HG02970 (cell line): ENCODE measurements at regions not wholly inside any gene's neighbourhood (a gene's known extent, or its start where the extent isn't known, plus 50 kb on each side); places are given as distances from the start of the nearest gene placed in this dataset.
"Not testable (repeated sequence)": the region's sequence is repeated elsewhere in the genome, so short reads cannot be mapped to it uniquely, and the experiment has no call there.

Experiments
- ATAC-seq: cut with Tn5 transposase; IDR thresholded peaks from one replicate; pipeline ENCODE4 v1.9.1; 2021; ENCODE audit warnings: mild to moderate bottlenecking, moderate library complexity, moderate number of reproducible peaks; ENCODE audit not compliant: unreplicated experiment, low FRiP score

- ATAC-seq, result no peak
These were observed 232.8 kb upstream of the RASGEF1B start for GRCh38 chr4:81704461-81704860.

- no peak for ATAC-seq
These were observed 228.5 kb upstream of the RASGEF1B start for GRCh38 chr4:81700189-81700588.

GRCh38 chr4:81698538-81699296, 227.0 kb upstream of the RASGEF1B start:
- no peak for ATAC-seq

- ATAC-seq, result no peak
These were observed 222.6 kb upstream of the RASGEF1B start for GRCh38 chr4:81694176-81694913.

- no peak for ATAC-seq
These were observed 219.2 kb upstream of the RASGEF1B start for GRCh38 chr4:81690871-81691270.

GRCh38 chr4:81688085-81688484, 216.4 kb upstream of the RASGEF1B start:
- ATAC-seq, result no peak

GRCh38 chr4:81687471-81687870, 215.8 kb upstream of the RASGEF1B start:
- ATAC-seq, result no peak

- ATAC-seq, result no peak
These were observed 213.4 kb upstream of the RASGEF1B start for GRCh38 chr4:81685104-81685503.

GRCh38 chr4:81684352-81684751, 212.6 kb upstream of the RASGEF1B start:
- ATAC-seq, result no peak

- no peak for ATAC-seq
These were observed 210.8 kb upstream of the RASGEF1B start for GRCh38 chr4:81682492-81682891.

GRCh38 chr4:81679315-81679714, 207.6 kb upstream of the RASGEF1B start:
- ATAC-seq, result no peak

GRCh38 chr4:81678801-81679200, 207.1 kb upstream of the RASGEF1B start:
- no peak for ATAC-seq

- no peak for ATAC-seq
These were observed 204.8 kb upstream of the RASGEF1B start for GRCh38 chr4:81676537-81676936.

GRCh38 chr4:81675791-81676393, 204.2 kb upstream of the RASGEF1B start:
- ATAC-seq, result no peak

GRCh38 chr4:81673961-81674360, 202.3 kb upstream of the RASGEF1B start:
- ATAC-seq, result no peak

GRCh38 chr4:81668328-81668727, 196.6 kb upstream of the RASGEF1B start:
- ATAC-seq, result not testable (repeated sequence)

GRCh38 chr4:81667539-81667938, 195.8 kb upstream of the RASGEF1B start:
- ATAC-seq, result no peak

- no peak for ATAC-seq
These were observed 194.8 kb upstream of the RASGEF1B start for GRCh38 chr4:81666491-81666890.

GRCh38 chr4:81665649-81666048, 193.9 kb upstream of the RASGEF1B start:
- ATAC-seq, result no peak

- no peak for ATAC-seq
These were observed 193.3 kb upstream of the RASGEF1B start for GRCh38 chr4:81665045-81665444.

- no peak for ATAC-seq
These were observed 192.4 kb upstream of the RASGEF1B start for GRCh38 chr4:81664079-81664478.
